Ectodermal cell (in vitro differentiated cells): ENCODE measurements at regions not wholly inside any gene's neighbourhood (a gene's known extent, or its start where the extent isn't known, plus 50 kb on each side); places are given as distances from the start of the nearest gene placed in this dataset.

Experiments
- H3K27ac ChIP-seq: 2 replicates; pipeline ENCODE4 v1.7.0; 2013; ENCODE audit warnings: mild to moderate bottlenecking, low read depth, low read length; ENCODE audit not compliant: insufficient read depth, poor library complexity, severe bottlenecking
- H3K27me3 ChIP-seq: 2 replicates; pipeline ENCODE4 v1.7.0; 2013; ENCODE audit warnings: mild to moderate bottlenecking, low read length; ENCODE audit not compliant: insufficient read depth, control insufficient read depth, poor library complexity, severe bottlenecking
- H3K36me3 ChIP-seq: one replicate; pipeline ENCODE4 v1.7.0; 2013; ENCODE audit warnings: low read length; ENCODE audit not compliant: control insufficient read depth, insufficient read depth
- H3K4me1 ChIP-seq: one replicate; pipeline ENCODE4 v1.7.0; 2013; ENCODE audit warnings: low read length; ENCODE audit not compliant: control insufficient read depth, insufficient read depth
- H3K4me3 ChIP-seq: 2 replicates; pipeline ENCODE4 v1.7.0; 2013; ENCODE audit warnings: low read depth, low read length, control low read depth; ENCODE audit not compliant: insufficient read depth
- H3K9me3 ChIP-seq: 2 replicates; pipeline ENCODE4 v1.7.0; 2013; ENCODE audit warnings: mild to moderate bottlenecking, low read length, moderate library complexity; ENCODE audit not compliant: control insufficient read depth
- WGBS, 2 experiments: methylation state at CpG; one replicate each; pipeline ENCODE4 v1.1.7; 2013; ENCODE audit warnings: missing lambda C conversion rate in 2 of 2; 5-methylcytosine and 5-hydroxymethylcytosine counted together

DNA sequence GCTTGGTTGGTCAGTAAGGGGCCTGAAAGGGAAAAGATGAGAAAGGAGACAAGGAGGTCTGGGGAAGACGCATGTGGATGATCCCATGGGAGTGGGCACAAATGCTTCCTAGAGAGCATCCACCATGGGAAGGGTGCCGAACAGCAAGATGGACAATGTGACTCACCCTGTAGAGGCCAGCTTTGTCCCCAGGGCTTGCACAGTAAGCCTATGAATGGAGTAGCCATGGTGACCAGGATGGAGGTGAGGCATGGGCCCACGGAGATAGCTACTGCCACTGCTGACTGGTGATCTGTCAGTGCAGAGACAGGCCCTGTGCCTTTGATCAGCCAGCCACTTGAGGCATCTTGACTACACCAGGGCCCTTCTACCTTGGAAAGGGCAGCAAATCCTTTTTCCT, 172.6 kb downstream of the HAUS1 start:
- H3K27ac ChIP-seq, result no peak overlapping the region
- no peaks in the 10 kb centered on the region for H3K9me3 ChIP-seq
- 85 to 87% methylated on average over 3 of the region's 3 CpGs for WGBS, 2 experiments
- no peaks in the 10 kb centered on the region for H3K36me3 ChIP-seq
- H3K4me1 ChIP-seq, result no peaks in the 10 kb centered on the region
- no peak overlapping the region for H3K4me3 ChIP-seq
- H3K27me3 ChIP-seq, result no peaks in the 10 kb centered on the region

DNA sequence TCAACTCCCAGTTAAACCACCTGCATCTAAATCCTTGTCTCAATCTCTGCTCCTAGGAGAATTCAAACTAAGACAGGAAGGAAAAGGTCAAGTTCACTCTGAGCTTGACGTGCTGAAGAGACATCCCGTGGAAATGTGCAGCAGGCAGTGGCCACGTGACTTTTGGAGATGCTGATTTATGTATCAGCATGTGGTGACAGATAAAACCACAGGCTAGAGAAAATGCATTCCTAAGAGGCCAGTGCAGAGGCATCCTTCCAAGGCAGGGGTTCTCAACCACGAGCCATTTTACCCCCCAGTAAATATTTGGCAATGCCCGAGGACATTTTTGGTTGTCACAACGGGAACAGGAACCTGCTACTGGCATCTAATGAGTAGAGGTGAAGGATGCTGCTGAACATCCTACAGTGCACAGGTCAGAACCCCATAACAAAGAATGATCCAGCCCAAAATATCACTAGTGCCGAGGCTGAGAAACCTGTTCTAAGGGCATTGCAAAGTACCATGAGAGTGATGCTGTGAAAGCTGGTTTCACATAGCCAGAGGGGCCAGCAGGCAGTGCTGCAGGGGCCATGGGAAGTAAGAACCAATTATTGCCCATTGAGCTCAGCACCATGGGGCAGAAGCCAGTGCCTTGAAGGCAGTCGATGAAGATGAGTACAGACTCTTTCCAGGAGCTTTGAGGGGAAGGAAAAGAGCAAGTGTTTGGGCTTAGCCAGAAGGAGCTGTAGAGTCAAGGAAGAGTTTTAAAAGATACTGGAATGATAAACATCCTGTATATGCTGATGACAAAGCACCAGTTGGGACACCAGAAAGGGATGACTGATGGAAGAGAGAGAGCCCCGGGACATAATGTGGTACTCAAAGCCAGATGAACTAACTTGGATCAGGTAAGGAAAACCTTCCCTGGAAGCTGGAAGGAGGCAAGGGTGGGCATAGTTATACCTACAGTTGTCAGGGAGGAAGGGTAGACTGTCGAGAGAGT, 174.6 kb downstream of the HAUS1 start:
- WGBS, 2 experiments, result 66 to 72% methylated on average over 10 of the region's 10 CpGs
- Histone ChIP-seq H3K4me1 (peaks cover 9% of the 10 kb centered on the region), H3K27ac (no peak overlapping the region)

DNA sequence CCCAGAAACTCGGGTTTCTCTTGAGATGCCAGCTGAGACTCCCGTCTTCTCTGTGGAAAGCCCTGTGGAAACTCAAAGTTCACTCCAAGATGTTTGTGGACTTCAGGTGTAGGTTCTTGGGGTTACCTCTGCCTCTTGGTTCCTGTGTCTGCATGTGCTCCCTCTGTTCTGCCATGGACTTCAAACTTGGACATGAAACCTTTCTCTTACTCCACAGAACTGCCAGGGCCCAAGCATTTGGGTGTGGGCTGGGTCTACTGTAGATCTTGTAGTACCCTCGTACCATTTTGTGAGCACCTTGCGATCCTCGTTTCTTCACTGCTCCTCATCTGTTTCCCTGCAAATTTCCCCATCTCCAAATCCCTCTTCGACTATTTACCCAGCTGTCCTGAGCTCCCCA, 175.5 kb downstream of the HAUS1 start:
- no peaks in the 10 kb centered on the region for H3K36me3 ChIP-seq
- H3K9me3 ChIP-seq, result no peaks in the 10 kb centered on the region
- H3K27ac ChIP-seq, result no peak overlapping the region
- H3K4me1 ChIP-seq, result peaks cover 17% of the 10 kb centered on the region
- no peaks in the 10 kb centered on the region for H3K27me3 ChIP-seq
- no peak overlapping the region for H3K4me3 ChIP-seq
- WGBS, 2 experiments, result 93% methylated on average over 6 of the region's 6 CpGs

More for the DNA sequence above, 174.6 kb downstream of the HAUS1 start:
- Histone ChIP-seq H3K27me3 (no peaks in the 10 kb centered on the region), H3K36me3 (no peaks in the 10 kb centered on the region), H3K9me3 (no peaks in the 10 kb centered on the region), H3K4me3 (no peak overlapping the region)

DNA sequence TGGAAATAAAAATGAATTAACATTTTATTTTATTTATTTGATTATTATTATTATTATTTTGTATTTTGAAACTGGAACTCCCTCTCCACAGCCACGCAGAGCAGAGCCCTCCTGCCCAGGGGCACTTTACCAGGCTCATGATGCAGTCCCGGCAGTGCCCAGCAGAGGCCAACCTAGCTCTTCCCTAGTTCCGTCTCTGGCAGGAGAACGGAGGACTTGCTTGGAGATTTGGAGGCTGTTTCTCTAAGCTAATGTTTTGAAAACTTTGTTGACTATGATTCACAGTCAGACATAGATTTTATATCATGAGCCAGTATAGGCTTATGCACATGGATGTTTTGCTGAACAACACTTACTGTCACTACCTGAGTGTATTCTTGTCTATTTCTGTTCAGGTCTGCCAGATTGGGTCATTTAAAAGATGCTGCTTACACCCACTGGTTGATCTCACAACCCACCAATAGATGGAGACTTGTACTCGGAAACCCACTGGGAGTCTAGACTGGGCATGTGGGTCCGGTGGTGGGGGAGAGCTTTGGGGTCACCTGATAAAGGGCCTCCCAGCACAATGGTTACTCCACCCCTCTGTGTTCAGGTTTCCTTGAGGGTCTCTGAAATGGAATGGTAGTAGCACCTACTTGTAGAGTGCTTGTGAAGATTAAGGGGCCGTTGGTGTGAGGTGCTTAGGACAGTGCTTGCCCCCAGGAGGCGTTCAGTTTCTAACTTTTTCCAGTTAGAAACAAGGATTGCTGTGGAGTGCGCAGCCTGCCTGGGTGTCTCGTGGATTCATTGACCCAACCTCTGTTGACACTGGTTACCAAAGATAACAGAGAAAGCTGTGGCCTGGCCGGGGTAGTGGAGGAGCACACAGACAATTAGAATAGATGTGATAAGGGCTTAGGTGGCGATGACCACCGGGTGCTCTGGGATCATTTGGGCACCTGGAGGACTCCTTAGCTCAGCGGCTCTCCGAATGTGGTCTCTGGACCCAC, 177.3 kb downstream of the HAUS1 start:
- H3K27ac ChIP-seq, result no peak overlapping the region
- H3K4me1 ChIP-seq, result peaks cover 17% of the 10 kb centered on the region
- no peaks in the 10 kb centered on the region for H3K9me3 ChIP-seq
- WGBS, 2 experiments, result 62 to 63% methylated on average over 15 of the region's 15 CpGs
- H3K4me3 ChIP-seq, result no peak overlapping the region
- no peaks in the 10 kb centered on the region for H3K36me3 ChIP-seq
- no peaks in the 10 kb centered on the region for H3K27me3 ChIP-seq

DNA sequence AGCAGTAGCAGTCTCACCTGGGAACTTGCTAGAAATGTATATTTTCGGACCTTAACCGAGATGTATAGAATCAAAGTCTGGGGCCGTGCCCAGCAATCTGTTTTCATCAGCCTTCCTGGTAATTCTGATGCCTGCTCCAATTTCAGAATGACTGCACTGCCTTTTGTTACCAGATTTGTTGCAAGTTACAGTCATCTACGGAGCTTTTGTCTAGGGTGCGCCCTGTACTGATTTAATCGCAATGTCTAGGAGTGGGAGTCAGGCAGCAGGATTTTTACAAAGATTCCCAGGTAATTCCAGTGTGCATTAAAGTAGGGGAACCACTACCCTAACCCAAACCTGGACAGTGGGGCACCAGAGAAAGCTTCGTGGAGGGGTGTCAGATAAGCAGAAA, 178.0 kb downstream of the HAUS1 start:
- Histone ChIP-seq H3K36me3 (no peaks in the 10 kb centered on the region), H3K4me3 (no peak overlapping the region), H3K9me3 (no peaks in the 10 kb centered on the region), H3K27me3 (no peaks in the 10 kb centered on the region), H3K4me1 (peaks cover 17% of the 10 kb centered on the region), H3K27ac (no peak overlapping the region)
- 95 to 97% methylated on average over 7 of the region's 7 CpGs for WGBS, 2 experiments

DNA sequence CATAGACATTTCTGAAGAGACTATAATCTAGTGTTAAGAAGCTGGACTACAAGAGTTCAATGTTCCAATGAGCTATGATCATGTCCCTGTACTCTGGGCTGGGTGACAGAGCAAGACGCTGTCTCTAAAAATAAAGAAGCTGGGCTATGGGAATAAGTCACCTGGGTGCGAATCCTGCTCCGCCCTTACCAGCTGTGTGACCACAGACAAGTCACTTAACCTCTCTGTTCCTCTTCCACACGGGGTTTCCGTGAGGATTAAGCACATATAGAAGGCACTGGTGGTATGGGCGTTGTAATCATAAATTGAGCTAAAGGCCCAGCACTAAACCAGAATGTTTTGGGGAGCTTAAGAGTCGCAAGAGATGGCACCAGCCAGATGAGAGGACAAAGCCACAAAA, 178.5 kb downstream of the HAUS1 start:
- no peaks in the 10 kb centered on the region for H3K36me3 ChIP-seq
- no peaks in the 10 kb centered on the region for H3K9me3 ChIP-seq
- no peaks in the 10 kb centered on the region for H3K27me3 ChIP-seq
- H3K27ac ChIP-seq, result no peak overlapping the region
- peaks cover 17% of the 10 kb centered on the region for H3K4me1 ChIP-seq
- no peak overlapping the region for H3K4me3 ChIP-seq
- 91 to 96% methylated on average over 7 of the region's 7 CpGs for WGBS, 2 experiments

DNA sequence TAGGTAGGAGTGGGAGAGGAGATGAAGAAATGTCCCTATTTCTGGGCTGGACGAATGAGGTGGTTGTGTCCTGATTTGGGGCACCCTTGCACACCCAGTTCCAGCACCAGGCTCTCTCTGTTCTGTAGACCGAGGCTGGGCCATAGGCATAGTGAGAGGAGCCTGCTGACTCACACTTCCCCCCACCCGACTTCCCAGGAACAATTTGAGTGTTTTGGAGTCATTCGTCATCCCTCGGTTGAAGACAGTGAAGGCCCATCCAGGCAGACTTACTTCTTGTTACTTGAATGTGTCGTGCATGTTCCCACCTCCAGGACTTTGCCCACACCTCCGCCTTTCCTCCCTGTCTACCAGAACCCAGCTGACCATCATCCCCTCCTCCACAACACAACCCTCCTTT, 179.1 kb downstream of the HAUS1 start:
- H3K27ac ChIP-seq, result peak overlapping the region; percentile 8
- no peaks in the 10 kb centered on the region for H3K27me3 ChIP-seq
- no peaks in the 10 kb centered on the region for H3K36me3 ChIP-seq
- no peaks in the 10 kb centered on the region for H3K9me3 ChIP-seq
- WGBS, 2 experiments, result 79 to 87% methylated on average over 7 of the region's 7 CpGs
- H3K4me3 ChIP-seq, result no peak overlapping the region
- peaks cover 17% of the 10 kb centered on the region for H3K4me1 ChIP-seq

DNA sequence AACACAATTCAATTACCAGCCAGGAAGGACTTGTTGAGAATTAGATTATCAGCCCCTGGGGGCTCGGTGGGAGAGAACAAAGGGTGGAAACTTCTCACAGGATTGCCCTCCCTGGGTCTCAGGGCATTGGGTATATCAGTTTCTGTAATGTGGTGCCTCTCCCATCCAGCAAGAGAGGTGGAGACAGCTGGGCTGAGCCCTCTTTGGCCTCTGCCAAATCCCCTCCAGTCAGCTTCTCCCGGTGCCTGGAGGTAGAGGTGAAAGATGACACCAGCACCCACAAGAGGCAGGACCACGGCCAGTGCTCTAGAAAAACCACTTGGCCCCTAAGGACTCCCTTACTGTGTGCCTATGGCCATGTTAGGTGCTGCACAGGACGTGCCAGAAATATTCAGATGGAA, 179.7 kb downstream of the HAUS1 start:
- Histone ChIP-seq H3K4me3 (no peak overlapping the region), H3K27ac (peak overlapping the region; percentile 16), H3K36me3 (no peaks in the 10 kb centered on the region), H3K4me1 (peaks cover 17% of the 10 kb centered on the region), H3K27me3 (no peaks in the 10 kb centered on the region), H3K9me3 (no peaks in the 10 kb centered on the region)
- 24 to 27% methylated on average over 4 of the region's 4 CpGs for WGBS, 2 experiments

DNA sequence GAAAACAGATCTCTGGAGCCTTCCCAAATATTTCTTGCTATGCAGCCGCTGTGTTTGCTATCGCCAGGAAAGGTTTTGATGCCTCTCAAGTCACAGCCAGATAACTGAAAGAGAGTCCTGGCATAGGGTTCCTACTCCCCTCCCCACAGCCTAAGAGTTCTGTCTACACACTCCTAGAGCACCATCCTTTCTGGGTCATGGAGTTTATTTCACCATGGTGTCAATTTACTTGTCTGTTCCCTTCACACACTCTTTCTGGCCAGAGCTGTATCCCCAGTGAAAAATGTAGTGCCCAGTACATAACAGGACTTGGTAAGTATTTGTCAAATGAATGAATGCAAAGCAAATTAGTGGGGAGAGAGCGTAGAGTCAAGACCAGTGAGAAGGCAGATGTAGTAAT, 185.3 kb downstream of the HAUS1 start:
- Histone ChIP-seq H3K9me3 (no peaks in the 10 kb centered on the region), H3K27me3 (no peaks in the 10 kb centered on the region), H3K36me3 (no peaks in the 10 kb centered on the region), H3K4me1 (peaks cover 5% of the 10 kb centered on the region), H3K4me3 (no peak overlapping the region), H3K27ac (no peak overlapping the region)
- 91 to 94% methylated on average over 3 of the region's 3 CpGs for WGBS, 2 experiments

DNA sequence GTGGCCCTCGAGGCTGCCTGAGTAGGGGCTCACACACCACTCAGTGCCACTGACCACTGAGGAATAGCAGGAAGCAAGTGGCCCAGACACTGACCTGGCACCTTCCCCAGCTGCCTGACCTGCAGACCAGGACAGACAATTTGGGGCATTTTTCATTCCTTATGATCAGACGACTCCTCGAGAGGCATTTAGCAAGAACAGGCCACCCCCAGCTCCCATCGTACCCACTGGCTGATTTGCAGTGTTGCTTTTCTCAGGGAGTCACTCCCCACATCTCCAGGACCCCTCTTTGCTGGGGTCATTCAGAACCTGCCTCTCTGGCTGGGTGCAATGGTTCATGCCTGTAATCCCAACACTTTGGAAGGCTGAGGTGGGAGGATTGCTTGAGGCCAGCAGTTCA, 185.7 kb downstream of the HAUS1 start:
- no peak overlapping the region for H3K27ac ChIP-seq
- no peaks in the 10 kb centered on the region for H3K36me3 ChIP-seq
- 86 to 91% methylated on average over 4 of the region's 4 CpGs for whole genome bisulfite sequencing, 2 experiments
- no peak overlapping the region for H3K4me3 ChIP-seq
- H3K27me3 ChIP-seq, result no peaks in the 10 kb centered on the region
- H3K4me1 ChIP-seq, result peaks cover 4% of the 10 kb centered on the region
- H3K9me3 ChIP-seq, result no peaks in the 10 kb centered on the region
